Type B pancreatic cell (in vitro differentiated cells): ENCODE measurements at regions not wholly inside any gene's neighbourhood (a gene's known extent, or its start where the extent isn't known, plus 50 kb on each side); places are given as distances from the start of the nearest gene placed in this dataset.
A peak's percentile ranks its signal among the peaks of the same experiment; 100 is the strongest.

Experiments used
- DNase-seq: peaks from one replicate; pipeline ENCODE4 v3.0.0; 2021; ENCODE audit warnings: mixed read lengths; ENCODE audit not compliant: unreplicated experiment; ENCODE audit errors: extremely low spot score
- H3K27ac Mint-ChIP-seq: 2 replicates; pipeline ENCODE4 v1.8.0; 2021; ENCODE audit warnings: mild to moderate bottlenecking, mixed read lengths
- H3K27me3 Mint-ChIP-seq: 2 replicates; pipeline ENCODE4 v1.8.0; 2021; ENCODE audit warnings: mixed read lengths
- H3K36me3 Mint-ChIP-seq: 2 replicates; pipeline ENCODE4 v1.8.0; 2021; ENCODE audit warnings: mixed read lengths
- H3K4me1 Mint-ChIP-seq: one replicate; pipeline ENCODE4 v1.8.0; 2021; ENCODE audit warnings: mixed read lengths; ENCODE audit not compliant: unreplicated experiment
- H3K4me3 Mint-ChIP-seq: 2 replicates; pipeline ENCODE4 v1.8.0; 2021; ENCODE audit warnings: mild to moderate bottlenecking, mixed read lengths
- H3K9me3 Mint-ChIP-seq: 2 replicates; pipeline ENCODE4 v1.8.0; 2021; ENCODE audit warnings: mixed read lengths
- CTCF ChIP-seq: fragments of 200-600 bp; sonication (generic); conservative IDR thresholded peaks from 2 replicates; pipeline ENCODE4 v1.5.0; 2021; ENCODE audit warnings: antibody characterized with exemption, mild to moderate bottlenecking

- no peak for DNase-seq
- Mint-ChIP-seq H3K9me3 (peaks cover 4% of the 10 kb centered on the region), H3K4me1 (peaks cover 27% of the 10 kb centered on the region), H3K36me3 (peaks cover 4% of the 10 kb centered on the region), H3K27me3 (peaks cover 3% of the 10 kb centered on the region), H3K4me3 (peak overlapping the region; percentile 18), H3K27ac (no peak overlapping the region)
- no peak for TF ChIP-seq CTCF
Observed at GRCh38 chr16:65271996-65272395, 150.1 kb upstream of the CDH11 start.

- H3K36me3 Mint-ChIP-seq, result no peaks in the 10 kb centered on the region
- TF ChIP-seq CTCF, result no peak
- H3K4me1 Mint-ChIP-seq, result peaks cover 12% of the 10 kb centered on the region
- H3K27ac Mint-ChIP-seq, result no peak overlapping the region
- no peaks in the 10 kb centered on the region for H3K27me3 Mint-ChIP-seq
- peaks cover 4% of the 10 kb centered on the region for H3K9me3 Mint-ChIP-seq
- no peak for DNase-seq
- H3K4me3 Mint-ChIP-seq, result no peak overlapping the region
Observed at GRCh38 chr16:65268331-65268730, 146.5 kb upstream of the CDH11 start.

GRCh38 chr16:65263896-65264295 lies 142.0 kb upstream of the CDH11 start:
- no peak for TF ChIP-seq CTCF
- H3K27ac Mint-ChIP-seq, result no peak overlapping the region
- peaks cover 7% of the 10 kb centered on the region for H3K9me3 Mint-ChIP-seq
- no peaks in the 10 kb centered on the region for H3K36me3 Mint-ChIP-seq
- peaks cover 5% of the 10 kb centered on the region for H3K4me1 Mint-ChIP-seq
- H3K4me3 Mint-ChIP-seq, result no peak overlapping the region
- peaks cover 2% of the 10 kb centered on the region for H3K27me3 Mint-ChIP-seq
- DNase-seq, result no peak

- no peak for DNase-seq
- H3K36me3 Mint-ChIP-seq, result no peaks in the 10 kb centered on the region
- no peak for TF ChIP-seq CTCF
- H3K4me3 Mint-ChIP-seq, result no peak overlapping the region
- H3K4me1 Mint-ChIP-seq, result no peaks in the 10 kb centered on the region
- peaks cover 9% of the 10 kb centered on the region for H3K9me3 Mint-ChIP-seq
- H3K27ac Mint-ChIP-seq, result no peak overlapping the region
- H3K27me3 Mint-ChIP-seq, result peaks cover 3% of the 10 kb centered on the region
Observed at GRCh38 chr16:65260746-65261145, 138.9 kb upstream of the CDH11 start.

- H3K9me3 Mint-ChIP-seq, result peaks cover 4% of the 10 kb centered on the region
- H3K4me1 Mint-ChIP-seq, result no peaks in the 10 kb centered on the region
- no peak for TF ChIP-seq CTCF
- H3K36me3 Mint-ChIP-seq, result no peaks in the 10 kb centered on the region
- H3K4me3 Mint-ChIP-seq, result no peak overlapping the region
- no peak for DNase-seq
- H3K27me3 Mint-ChIP-seq, result peaks cover 6% of the 10 kb centered on the region
- no peak overlapping the region for H3K27ac Mint-ChIP-seq
Observed at GRCh38 chr16:65254144-65254543, 132.3 kb upstream of the CDH11 start.

GRCh38 chr16:65249768-65250167 lies 127.9 kb upstream of the CDH11 start:
- H3K4me1 Mint-ChIP-seq, result no peaks in the 10 kb centered on the region
- TF ChIP-seq CTCF, result no peak
- H3K36me3 Mint-ChIP-seq, result no peaks in the 10 kb centered on the region
- peaks cover 9% of the 10 kb centered on the region for H3K27me3 Mint-ChIP-seq
- H3K9me3 Mint-ChIP-seq, result no peaks in the 10 kb centered on the region
- no peak overlapping the region for H3K27ac Mint-ChIP-seq
- no peak for DNase-seq
- H3K4me3 Mint-ChIP-seq, result no peak overlapping the region
